Choroid plexus epithelial cell (primary cell): ENCODE measurements at regions not wholly inside any gene's neighbourhood (a gene's known extent, or its start where the extent isn't known, plus 50 kb on each side); places are given as distances from the start of the nearest gene placed in this dataset.
"Not testable (repeated sequence)": the region's sequence is repeated elsewhere in the genome, so short reads cannot be mapped to it uniquely, and the experiment has no call there.

Source experiments
- DNase-seq: peaks from one replicate; pipeline ENCODE4 v3.0.0-alpha.2; 2010; ENCODE audit warnings: low read depth
- H3K4me3 ChIP-seq: 2 replicates; pipeline ENCODE4 v1.5.1; 2011; ENCODE audit warnings: low read depth, mild to moderate bottlenecking, control low read depth, low read length, moderate library complexity
- CTCF ChIP-seq: conservative IDR thresholded peaks from 2 replicates; pipeline ENCODE4 v1.5.1; 2011; ENCODE audit warnings: low read depth, mild to moderate bottlenecking, control low read depth, inconsistent platforms, low read length, moderate library complexity

GRCh38 chr6:8858854-8859331 lies 423.5 kb upstream of the SLC35B3 start:
- H3K4me3 ChIP-seq, result no peak overlapping the region
- DNase-seq, result no peak
- TF ChIP-seq CTCF, result no peak

DNA sequence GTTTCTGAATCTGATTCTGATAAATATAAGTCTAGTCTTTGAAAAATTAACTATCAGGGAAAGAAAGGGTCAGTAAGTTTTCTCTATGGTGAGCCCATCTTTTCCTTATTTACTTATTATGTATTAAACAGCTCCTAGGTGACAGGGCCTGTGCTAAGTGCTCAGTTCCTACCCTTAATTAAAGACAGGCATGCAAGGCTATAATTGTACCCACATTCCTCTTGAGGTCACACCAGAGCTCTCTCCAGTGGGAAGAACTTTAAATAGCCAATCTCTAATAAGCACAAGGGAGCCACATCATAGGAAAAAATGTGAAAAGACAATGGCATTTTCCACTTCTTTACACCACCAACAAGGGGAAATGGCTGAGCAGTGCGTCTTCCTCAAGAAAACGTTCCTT lies 421.8 kb upstream of the SLC35B3 start:
- no peak for DNase-seq
- TF ChIP-seq CTCF, result no peak
- no peak overlapping the region for H3K4me3 ChIP-seq

GRCh38 chr6:8855411-8855810 lies 420.1 kb upstream of the SLC35B3 start:
- no peak overlapping the region for H3K4me3 ChIP-seq
- no peak for TF ChIP-seq CTCF
- DNase-seq, result no peak

- no peak for TF ChIP-seq CTCF
These were observed 417.0 kb upstream of the SLC35B3 start for GRCh38 chr6:8852332-8852731.

DNA sequence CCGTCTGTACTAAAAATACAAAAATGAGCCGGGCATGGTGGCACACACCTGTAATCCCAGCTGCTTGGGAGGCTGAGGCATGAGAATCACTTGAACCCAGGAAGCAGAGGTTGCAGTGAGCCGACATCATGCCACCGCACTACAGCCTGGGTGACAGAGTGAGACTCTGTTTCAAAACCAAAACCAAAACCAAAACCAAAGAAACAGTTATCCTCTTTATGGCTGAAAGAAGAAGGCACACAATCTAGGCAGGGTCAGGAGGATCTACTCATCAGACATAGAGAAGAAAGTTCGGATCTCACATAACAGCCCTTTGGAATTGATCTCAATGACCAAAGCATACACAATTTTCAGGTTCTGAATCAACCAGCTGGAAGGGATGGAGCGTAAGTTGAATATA lies 411.3 kb upstream of the SLC35B3 start:
- DNase-seq, H3K4me3 ChIP-seq: not testable (repeated sequence)

More at GRCh38 chr6:8852332-8852731, 417.0 kb upstream of the SLC35B3 start:
- DNase-seq, result no peak
- no peak overlapping the region for H3K4me3 ChIP-seq

DNA sequence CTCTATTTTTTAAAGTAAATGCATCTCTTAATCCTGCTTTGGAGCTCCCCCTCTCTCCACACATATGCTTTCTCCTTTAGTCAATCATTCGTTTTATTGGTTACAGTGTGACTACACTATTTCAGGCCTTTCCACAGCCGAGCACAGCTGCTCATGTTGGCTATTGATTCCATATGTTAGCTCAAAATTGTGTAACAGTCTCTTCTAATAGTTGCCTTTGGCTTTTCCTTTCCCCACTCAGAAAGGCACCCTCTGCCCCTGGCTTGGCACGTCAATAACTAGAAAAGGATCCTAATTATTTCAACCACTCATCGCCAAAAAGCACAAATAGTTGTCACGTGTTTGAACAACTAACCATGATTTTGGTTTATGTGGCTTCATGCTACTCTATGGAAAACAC lies 410.3 kb upstream of the SLC35B3 start:
- DNase-seq, result no peak
- no peak overlapping the region for H3K4me3 ChIP-seq
- no peak for TF ChIP-seq CTCF

GRCh38 chr6:8844968-8845367 lies 409.6 kb upstream of the SLC35B3 start:
- no peak for DNase-seq
- no peak for TF ChIP-seq CTCF
- H3K4me3 ChIP-seq, result no peak overlapping the region

- no peak for DNase-seq
- no peak overlapping the region for H3K4me3 ChIP-seq
- TF ChIP-seq CTCF, result no peak
These were observed 404.3 kb upstream of the SLC35B3 start for GRCh38 chr6:8839626-8840025.
